ENCODE measurements at regions not wholly inside any gene's neighbourhood (a gene's known extent, or its start where the extent isn't known, plus 50 kb on each side); places are given as distances from the start of the nearest gene placed in this dataset.

DNA sequence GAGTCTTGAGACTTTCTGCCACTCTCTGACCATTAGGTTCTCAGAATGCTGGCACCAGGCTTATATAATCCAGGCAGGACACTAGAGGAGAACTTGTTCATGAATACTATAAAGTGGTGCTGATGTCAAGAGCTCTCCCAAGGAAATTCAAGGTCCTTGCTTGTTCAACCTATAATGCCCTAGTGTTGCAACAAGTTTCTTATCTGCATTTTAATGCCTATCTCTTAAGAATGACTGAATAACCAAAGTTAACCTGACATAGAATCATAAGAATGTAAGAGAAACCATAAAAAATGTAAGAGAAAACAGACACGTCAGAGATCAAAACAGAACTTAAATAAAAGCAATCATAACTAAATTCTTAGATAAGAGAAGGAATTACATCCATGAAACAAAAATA lies 640.8 kb upstream of the SGCD start:
- no peaks in the 10 kb centered on the region for H3K36me3 ChIP-seq (ENCODE audit: control insufficient read depth in 2 of 4, insufficient read depth in 4 of 4, low read length in 3 of 4)
- no peak overlapping the region for H3K4me2 ChIP-seq (ENCODE audit: insufficient read depth in 1 of 2, low read depth in 2 of 2, low read length in 2 of 2)
- DNase-seq (ENCODE audit: low read depth in 1 of 2, low spot score in 2 of 2) = no peak
- H2BK15ac ChIP-seq (ENCODE audit: low read length) = no peak overlapping the region
- no peaks in the 10 kb centered on the region for H3K79me1 ChIP-seq (ENCODE audit: low read depth, low read length)
- no peaks in the 10 kb centered on the region for H3K9me3 ChIP-seq (ENCODE audit: insufficient read depth in 2 of 2, low read depth in 1 of 2, low read length in 1 of 2)
- no peak overlapping the region for H4K8ac ChIP-seq (ENCODE audit: extremely low read depth, insufficient read depth, low read length)
- no peaks in the 10 kb centered on the region for H4K20me1 ChIP-seq (replicated peaks in 1 of 2; ENCODE audit: control insufficient read depth in 1 of 2, insufficient read depth in 2 of 2, low read length in 2 of 2)
- no peak overlapping the region for H2AK5ac ChIP-seq (ENCODE audit: low read depth, low read length)
- H4K5ac ChIP-seq (ENCODE audit: insufficient read length, low read depth, low read length) = no peak overlapping the region
- no peak overlapping the region for H2BK5ac ChIP-seq (ENCODE audit: low read depth, low read length)
- H2BK120ac ChIP-seq (replicated peaks; ENCODE audit: low read depth, low read length) = no peak overlapping the region
- H3K4me1 ChIP-seq (replicated peaks in 1 of 4; ENCODE audit: control insufficient read depth in 3 of 4, insufficient read depth in 4 of 4, low read length in 3 of 4) = no peaks in the 10 kb centered on the region
- H2BK12ac ChIP-seq (ENCODE audit: low read depth, low read length) = no peak overlapping the region
- H4K91ac ChIP-seq (replicated peaks; ENCODE audit: insufficient read length, low read length) = no peak overlapping the region
- CTCF ChIA-PET (ENCODE audit: partially characterized antibody) = interaction anchor here (1.1 to 2.2 kb wide), 3 partner anchors 9 to 69 kb away, joined by 4 to 7 read pairs (median 5); no protein-coding TSS in a partner anchor
- no peak overlapping the region for H3K14ac ChIP-seq (ENCODE audit: insufficient read length)
- H2BK20ac ChIP-seq (ENCODE audit: low read length) = no peak overlapping the region
- H3K56ac ChIP-seq (replicated peaks; ENCODE audit: insufficient read length, low read depth, low read length) = no peak overlapping the region
- H3K18ac ChIP-seq (ENCODE audit: extremely low read depth, low read length) = no peak overlapping the region
- 86% methylated on average over 1 of the region's 1 CpG; no CpG with 5 or more reads in 1 of the 2 experiments for WGBS, 2 experiments (ENCODE audit: extremely low coverage in 1 of 2, insufficient coverage in 1 of 2, insufficient read length in 1 of 2, insufficient replicate concordance in 2 of 2, low coverage in 1 of 2, low lambda C conversion rate in 2 of 2, missing lambda C conversion rate in 1 of 2)
- no peaks in the 10 kb centered on the region for H3K27me3 ChIP-seq (replicated peaks in 1 of 4; ENCODE audit: control insufficient read depth in 3 of 4, extremely low read depth in 1 of 4, insufficient read depth in 3 of 4, low read length in 3 of 4)
- FAIRE-seq = no peak
- no peak overlapping the region for H2AFZ ChIP-seq (ENCODE audit: low read length)
- no peaks in the 10 kb centered on the region for H3K79me2 ChIP-seq (ENCODE audit: control insufficient read depth in 1 of 2, insufficient read depth in 2 of 2, low read length in 2 of 2)
- TF ChIP-seq JUN (IDR thresholded peaks at IDR 0.05; ENCODE audit: low read depth, low read length) (no peak), SRF (IDR thresholded peaks at IDR 0.05; ENCODE audit: low read depth, low read length) (no peak), SAP30 (IDR thresholded peaks at IDR 0.05; ENCODE audit: insufficient read depth, insufficient replicate concordance, low read length) (no peak), TAF7 (optimal IDR thresholded peaks at IDR 0.05; ENCODE audit: borderline replicate concordance, low read depth, low read length) (no peak)
- TF ChIP-seq, protein P1, sequence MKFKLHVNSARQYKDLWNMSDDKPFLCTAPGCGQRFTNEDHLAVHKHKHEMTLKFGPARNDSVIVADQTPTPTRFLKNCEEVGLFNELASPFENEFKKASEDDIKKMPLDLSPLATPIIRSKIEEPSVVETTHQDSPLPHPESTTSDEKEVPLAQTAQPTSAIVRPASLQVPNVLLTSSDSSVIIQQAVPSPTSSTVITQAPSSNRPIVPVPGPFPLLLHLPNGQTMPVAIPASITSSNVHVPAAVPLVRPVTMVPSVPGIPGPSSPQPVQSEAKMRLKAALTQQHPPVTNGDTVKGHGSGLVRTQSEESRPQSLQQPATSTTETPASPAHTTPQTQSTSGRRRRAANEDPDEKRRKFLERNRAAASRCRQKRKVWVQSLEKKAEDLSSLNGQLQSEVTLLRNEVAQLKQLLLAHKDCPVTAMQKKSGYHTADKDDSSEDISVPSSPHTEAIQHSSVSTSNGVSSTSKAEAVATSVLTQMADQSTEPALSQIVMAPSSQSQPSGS (IDR thresholded peaks at IDR 0.05; ENCODE audit: low read length) = no peak
- H3K23me2 ChIP-seq (ENCODE audit: low read depth, low read length) = no peaks in the 10 kb centered on the region
- H3K9ac ChIP-seq (replicated peaks in 1 of 4; ENCODE audit: extremely low read depth in 1 of 4, low read depth in 3 of 4, low read length in 3 of 4) = no peak overlapping the region
- H3K23ac ChIP-seq (ENCODE audit: insufficient read length) = no peak overlapping the region
- no peak overlapping the region for H3K27ac ChIP-seq (ENCODE audit: low read depth, low read length)
- POLR2A ChIA-PET (ENCODE audit: partially characterized antibody) = no interaction called here
- H3K4ac ChIP-seq (replicated peaks; ENCODE audit: insufficient read length, low read depth, low read length) = no peak overlapping the region
- no peak overlapping the region for H3K4me3 ChIP-seq (ENCODE audit: extremely low read depth in 1 of 4, insufficient read depth in 2 of 4, low read depth in 3 of 4, low read length in 4 of 4)

All from H1 (cell line).